ENCODE measurements at regions not wholly inside any gene's neighbourhood (a gene's known extent, or its start where the extent isn't known, plus 50 kb on each side); places are given as distances from the start of the nearest gene placed in this dataset.

- no peak for TF ChIP-seq EZH2 (IDR thresholded peaks at IDR 0.05; ENCODE audit: borderline replicate concordance, insufficient read depth, low read length, poor library complexity, severe bottlenecking)
- no peak for TF ChIP-seq EP300 (conservative IDR thresholded peaks at IDR 0.05; ENCODE audit: poor library complexity, severe bottlenecking)
- TF ChIP-seq REST (IDR thresholded peaks at IDR 0.05; ENCODE audit: borderline replicate concordance) = no peak
- no peak for TF ChIP-seq POLR2AphosphoS5 (IDR thresholded peaks at IDR 0.05)
- no peak for TF ChIP-seq CTCF (IDR thresholded peaks at IDR 0.05; ENCODE audit: poor library complexity, severe bottlenecking)
- TF ChIP-seq TAF1 (IDR thresholded peaks at IDR 0.05; ENCODE audit: low read depth) = no peak
- TF ChIP-seq MXI1 (conservative IDR thresholded peaks at IDR 0.05; ENCODE audit: poor library complexity, severe bottlenecking) = no peak
- TF ChIP-seq RAD21 (conservative IDR thresholded peaks at IDR 0.05) = no peak
These were observed 162.2 kb downstream of the TFEC start for GRCh38 chr7:115868369-115868768.

All from neural cell (in vitro differentiated cells).